ENCODE measurements at regions not wholly inside any gene's neighbourhood (a gene's known extent, or its start where the extent isn't known, plus 50 kb on each side); places are given as distances from the start of the nearest gene placed in this dataset.

DNA sequence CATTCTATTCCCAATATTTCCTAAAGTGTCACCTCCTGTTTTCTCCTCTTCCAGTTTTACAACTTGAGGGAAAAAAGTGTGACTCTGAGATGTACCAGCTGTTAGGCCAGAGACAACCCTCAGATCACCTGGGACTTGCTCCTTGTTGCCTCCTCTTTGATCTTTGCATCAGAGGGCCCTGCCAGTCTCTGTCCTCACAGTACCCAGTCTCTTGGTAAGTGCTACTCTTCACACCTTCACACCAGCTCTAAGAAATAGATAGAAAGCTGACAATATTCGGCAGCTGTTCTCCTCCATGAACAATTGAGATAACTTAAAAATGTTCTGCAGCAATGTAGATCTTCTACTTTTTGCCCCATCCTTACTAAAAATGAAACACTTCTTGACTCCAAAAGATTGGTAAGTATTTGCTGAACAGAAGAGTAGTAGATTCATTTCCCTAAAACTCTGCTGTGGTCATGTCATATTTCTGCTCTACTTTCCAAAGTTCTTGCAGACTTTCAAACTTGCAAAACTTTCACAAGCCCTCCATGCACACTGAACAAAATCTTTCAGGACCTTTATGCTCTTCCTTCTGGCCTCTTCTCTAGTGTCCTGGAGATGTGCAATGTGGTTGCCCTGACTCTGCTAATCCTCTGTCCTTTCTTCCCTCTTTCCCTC lies 188.6 kb downstream of the SNX18 start:
- DNase-seq, result no peak

GRCh38 chr5:54704825-54705224 lies 187.3 kb downstream of the SNX18 start:
- DNase-seq, result no peak

GRCh38 chr5:54704333-54704732 lies 186.8 kb downstream of the SNX18 start:
- DNase-seq, result no peak

DNA sequence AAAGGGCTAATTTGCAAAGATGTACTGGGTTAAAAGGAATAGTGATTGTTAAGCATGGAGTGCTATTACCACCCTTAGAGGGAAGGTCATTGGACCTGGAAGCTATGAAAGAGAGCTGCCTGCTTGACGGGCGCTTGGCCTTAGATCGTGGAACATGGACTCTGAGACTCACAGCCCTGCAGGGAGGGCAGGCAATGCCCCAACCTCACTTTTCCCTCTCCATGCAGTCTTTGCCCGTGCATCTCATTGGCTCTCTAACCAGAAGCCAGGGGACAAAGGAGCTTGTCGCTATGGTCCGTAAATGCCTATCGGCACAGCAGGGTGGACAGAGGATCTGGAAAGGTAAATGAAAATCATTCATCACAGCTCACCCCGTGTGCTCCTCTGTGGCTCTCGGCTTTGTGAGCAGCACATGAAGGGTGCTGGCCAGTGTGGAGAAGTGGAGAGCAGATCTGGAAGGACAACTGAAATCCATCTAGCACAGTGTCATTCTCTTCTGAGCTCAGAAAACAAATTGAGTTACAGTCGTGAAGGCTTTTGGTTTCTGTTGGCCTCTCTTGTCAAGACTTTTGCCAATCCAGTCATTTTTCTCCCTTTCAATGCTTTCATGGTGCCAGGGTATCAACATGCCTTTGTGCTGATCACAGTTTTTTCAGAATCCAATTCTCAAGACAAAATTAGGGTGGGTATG lies 186.2 kb downstream of the SNX18 start:
- no peak for DNase-seq

DNA sequence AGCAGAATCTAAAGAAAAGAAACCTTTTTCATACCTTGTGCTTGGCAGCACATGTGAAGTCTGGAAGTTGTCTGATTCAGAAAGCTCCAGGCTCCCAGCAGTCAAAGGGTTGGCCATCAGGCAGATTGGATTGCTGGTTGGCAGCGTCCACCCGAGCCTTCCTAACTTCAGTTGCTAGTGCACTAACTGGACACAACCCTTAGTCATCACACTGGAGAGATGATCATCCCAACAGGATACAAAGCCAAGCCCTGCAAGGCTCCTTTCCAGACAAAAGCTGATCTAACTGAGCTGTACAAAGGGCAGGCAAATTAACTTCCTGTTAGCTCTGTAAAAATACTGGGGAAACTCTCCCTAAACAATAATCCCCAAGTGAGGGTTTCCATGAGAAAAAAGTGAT lies 185.6 kb downstream of the SNX18 start:
- DNase-seq, result no peak

DNA sequence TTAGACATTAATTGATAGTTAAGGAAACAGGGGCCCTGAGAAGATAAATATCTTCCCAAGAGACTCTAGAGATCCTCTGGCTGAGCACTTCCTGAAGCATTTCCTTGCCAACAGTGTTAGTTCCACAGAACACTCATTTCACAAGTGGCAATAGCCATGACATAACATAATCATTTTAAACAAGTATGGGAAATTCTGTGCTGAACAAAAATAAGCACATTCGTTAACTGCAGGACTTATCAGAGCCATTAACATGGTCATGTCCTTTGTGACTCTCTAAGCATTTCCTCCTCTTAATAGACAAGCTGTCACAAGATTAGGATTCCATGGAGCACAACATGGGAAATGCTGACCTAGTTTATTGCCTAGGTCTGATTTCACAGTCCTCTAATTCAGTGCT lies 184.9 kb downstream of the SNX18 start:
- no peak for DNase-seq

GRCh38 chr5:54700986-54701578 lies 183.5 kb downstream of the SNX18 start:
- DNase-seq, result no peak

DNA sequence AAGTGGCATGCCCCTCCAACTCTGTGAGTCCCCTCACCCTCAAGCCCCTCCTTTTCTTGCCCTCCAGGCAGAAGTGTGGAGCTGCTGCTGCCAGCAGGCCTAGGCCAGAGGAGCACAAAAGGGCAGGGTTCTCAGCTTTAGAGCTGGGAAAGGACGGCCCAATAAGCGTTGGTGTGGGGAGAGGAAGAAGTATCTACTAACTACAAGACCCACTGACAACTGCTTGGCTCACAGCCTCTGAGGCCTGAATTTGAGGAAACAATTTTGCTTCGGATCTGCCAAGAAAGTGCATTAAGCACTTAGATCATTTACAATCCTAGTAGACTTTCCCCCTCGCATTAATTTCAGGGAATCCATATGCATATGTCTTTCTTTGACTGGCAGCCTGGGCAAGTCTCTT lies 179.4 kb downstream of the SNX18 start:
- DNase-seq, result no peak

GRCh38 chr5:54696346-54696745 lies 178.8 kb downstream of the SNX18 start:
- DNase-seq, result no peak

- no peak for DNase-seq
These were observed 177.8 kb downstream of the SNX18 start for GRCh38 chr5:54695198-54695966.

- DNase-seq, result peak; percentile 15
These were observed 176.5 kb downstream of the SNX18 start for GRCh38 chr5:54693936-54694657.

DNA sequence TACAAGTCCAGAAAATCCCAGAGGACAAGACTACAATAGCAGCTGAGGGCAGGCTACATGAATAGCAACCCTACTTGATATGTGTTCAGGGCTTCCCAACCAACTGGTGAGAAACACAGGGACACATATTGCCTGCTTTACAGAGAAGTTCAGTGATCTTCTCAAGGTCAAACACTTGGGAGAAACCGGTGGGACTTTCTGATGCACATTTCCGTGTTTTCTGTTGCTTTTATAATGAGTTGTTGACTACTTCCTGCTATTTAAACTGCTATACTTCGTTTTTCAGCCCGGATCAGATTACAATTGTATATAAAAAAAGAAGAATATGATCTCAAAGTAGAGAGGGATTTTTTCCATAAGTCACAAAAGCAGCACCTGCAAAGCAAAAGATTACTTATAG lies 175.1 kb downstream of the SNX18 start:
- DNase-seq, result no peak

GRCh38 chr5:54691656-54692055 lies 174.1 kb downstream of the SNX18 start:
- DNase-seq, result no peak

GRCh38 chr5:54689411-54690251 lies 172.1 kb downstream of the SNX18 start:
- DNase-seq, result no peak

DNA sequence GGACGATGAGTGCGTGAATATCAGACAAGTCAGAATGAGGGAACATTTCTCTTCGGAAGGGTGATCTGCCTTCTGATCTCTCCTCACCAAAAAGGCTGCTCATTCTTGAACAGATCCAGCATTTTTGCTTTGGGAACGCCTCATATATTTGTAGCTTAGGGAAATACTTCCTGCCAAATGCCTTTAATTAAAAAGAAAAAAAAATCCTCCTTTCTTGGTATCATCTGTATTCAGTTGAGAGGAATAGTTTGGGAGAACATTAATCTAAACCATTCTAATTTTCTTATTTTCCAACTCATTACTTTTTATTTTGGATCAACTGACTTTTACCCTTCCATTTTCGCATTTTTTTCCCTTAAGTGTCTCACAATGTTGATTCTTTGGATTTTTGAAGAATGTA lies 163.4 kb downstream of the SNX18 start:
- no peak for DNase-seq

DNA sequence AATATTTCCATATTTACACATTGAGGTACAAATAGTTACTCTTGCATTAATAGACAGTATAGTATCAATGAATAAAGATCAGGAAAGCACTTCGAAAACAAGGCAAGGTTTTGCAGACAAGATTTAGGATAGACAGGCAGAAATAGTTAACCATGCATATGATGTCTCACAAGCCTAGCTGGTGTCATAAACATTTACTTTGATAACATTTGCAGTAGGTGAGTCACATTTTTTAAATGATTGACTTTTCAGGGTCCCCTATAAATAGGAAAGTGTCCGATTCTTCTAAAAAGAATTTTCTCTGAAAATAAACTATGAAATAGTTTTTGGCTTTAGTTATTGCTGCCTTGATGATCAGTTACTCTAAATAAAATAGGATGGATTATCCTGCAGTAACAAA lies 162.1 kb downstream of the SNX18 start:
- DNase-seq, result no peak

- DNase-seq, result peak; percentile 97
These were observed 161.2 kb downstream of the SNX18 start for GRCh38 chr5:54678737-54679136.

DNA sequence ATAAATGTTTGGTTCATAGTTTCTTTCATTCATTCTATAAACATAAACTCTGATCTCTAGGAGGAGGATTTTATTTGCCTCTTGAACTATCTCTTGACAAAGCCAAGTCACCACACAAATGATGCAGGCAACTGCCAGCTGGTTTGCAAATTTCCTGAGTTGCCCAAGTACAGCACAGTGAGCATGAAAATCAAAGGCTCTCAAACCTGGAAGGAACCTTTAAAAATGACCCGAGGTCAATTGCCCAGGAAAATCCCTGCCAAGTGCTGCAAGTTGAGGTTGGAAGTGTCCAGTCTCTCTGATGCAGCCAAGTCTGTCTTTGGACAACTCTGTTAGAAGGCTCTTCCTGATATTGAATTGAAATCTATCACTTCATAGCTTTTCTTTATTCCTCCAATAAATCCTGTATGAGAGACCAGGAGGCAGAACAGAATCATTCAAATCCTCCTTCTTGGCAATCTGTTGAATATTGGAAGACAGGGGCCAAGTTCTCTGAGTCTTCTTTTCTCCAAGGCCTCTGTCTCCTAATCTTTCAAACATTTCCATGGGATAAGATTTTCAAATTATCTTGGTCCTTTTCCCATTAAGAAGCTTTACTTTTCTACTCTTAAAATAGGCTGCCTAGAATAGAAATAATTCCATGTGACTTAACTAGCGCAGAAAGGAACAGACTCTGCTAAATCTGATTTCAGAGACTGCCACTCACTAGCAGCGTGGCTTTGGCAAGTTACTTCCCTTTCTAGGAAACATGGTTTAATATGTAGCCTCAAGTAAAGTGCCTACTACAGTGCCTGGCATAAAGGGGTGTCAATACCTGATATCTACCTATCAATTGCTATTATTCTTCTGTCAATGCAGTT lies 159.2 kb downstream of the SNX18 start:
- DNase-seq, result no peak

DNA sequence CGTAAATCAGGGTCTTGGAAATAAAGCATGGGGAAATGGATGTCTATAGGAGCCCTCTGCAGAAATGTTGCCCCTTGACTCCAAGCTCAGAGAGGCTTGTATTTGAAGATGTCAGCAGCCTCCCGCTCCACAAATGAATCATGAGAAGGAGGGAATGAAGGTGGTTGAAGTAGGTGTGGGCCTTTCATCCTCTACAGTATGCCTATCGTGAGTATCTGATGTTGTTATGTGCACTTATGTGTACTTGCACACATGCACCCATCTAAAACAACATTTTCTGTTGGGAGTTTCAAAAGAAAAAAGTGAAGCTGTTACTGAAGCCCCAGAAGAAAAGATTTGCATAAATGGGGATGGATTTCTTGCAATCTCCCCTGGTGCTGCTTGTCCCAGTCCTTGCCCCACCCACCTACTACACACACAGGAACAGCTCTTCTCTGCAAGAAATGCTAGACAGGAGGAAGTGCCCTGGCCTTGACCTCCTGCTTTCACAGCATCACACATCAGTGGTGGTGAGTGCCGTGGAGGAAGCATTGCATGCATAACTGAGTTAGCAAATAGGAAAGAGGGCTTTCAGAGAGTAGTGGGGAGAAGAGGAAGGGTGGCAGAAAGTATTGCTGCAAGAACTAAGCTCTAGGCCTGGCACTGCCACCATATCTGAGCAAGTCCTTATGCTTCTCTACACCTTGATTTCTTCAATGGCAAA lies 156.1 kb downstream of the SNX18 start:
- no peak for DNase-seq

GRCh38 chr5:54672871-54673270 lies 155.3 kb downstream of the SNX18 start:
- no peak for DNase-seq
